ENCODE measurements at regions not wholly inside any gene's neighbourhood (a gene's known extent, or its start where the extent isn't known, plus 50 kb on each side); places are given as distances from the start of the nearest gene placed in this dataset.
"Not testable (repeated sequence)": the region's sequence is repeated elsewhere in the genome, so short reads cannot be mapped to it uniquely, and the experiment has no call there.

DNA sequence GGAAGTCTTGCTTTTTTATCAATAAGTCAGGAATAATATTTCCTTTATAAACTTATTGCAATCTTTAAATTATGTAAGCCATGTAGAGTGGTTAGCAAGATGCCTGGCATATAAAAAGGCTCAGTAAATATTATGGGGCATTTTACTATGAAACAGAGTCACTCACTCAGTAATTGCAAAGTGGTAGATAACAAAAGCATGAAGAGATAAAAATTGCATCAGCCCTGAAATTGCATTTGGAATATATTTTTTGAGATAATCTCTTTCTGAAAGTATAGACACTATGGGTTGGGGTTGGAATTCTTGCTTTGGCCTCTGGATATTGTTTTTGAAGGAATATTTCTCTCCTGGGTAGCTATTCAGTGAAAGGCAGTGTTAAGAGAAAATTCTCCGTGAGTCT is 188.6 kb downstream of the JRKL start:
- TF ChIP-seq, protein P1, sequence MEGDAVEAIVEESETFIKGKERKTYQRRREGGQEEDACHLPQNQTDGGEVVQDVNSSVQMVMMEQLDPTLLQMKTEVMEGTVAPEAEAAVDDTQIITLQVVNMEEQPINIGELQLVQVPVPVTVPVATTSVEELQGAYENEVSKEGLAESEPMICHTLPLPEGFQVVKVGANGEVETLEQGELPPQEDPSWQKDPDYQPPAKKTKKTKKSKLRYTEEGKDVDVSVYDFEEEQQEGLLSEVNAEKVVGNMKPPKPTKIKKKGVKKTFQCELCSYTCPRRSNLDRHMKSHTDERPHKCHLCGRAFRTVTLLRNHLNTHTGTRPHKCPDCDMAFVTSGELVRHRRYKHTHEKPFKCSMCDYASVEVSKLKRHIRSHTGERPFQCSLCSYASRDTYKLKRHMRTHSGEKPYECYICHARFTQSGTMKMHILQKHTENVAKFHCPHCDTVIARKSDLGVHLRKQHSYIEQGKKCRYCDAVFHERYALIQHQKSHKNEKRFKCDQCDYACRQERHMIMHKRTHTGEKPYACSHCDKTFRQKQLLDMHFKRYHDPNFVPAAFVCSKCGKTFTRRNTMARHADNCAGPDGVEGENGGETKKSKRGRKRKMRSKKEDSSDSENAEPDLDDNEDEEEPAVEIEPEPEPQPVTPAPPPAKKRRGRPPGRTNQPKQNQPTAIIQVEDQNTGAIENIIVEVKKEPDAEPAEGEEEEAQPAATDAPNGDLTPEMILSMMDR (IDR thresholded peaks at IDR 0.05; ENCODE audit: insufficient read depth in 1 of 2, low read depth in 1 of 2, low read length in 1 of 2, severe bottlenecking in 1 of 2, unreplicated experiment in 1 of 2), result no peak
- H3K4me3 Mint-ChIP-seq (ENCODE audit: unreplicated experiment), result no peak overlapping the region
- intact Hi-C loops (cut with micrococcal nuclease; ENCODE audit: unreplicated experiment), result no loop called here
- H3K4me1 Mint-ChIP-seq (ENCODE audit: low read depth, unreplicated experiment), result peaks cover 13% of the 10 kb centered on the region
- BruUV-seq (replicated peaks), result no TSS peak
- DNase-seq, result no peak
- Histone ChIP-seq H3K4me3 (ENCODE audit: low read depth, low read length) (no peak overlapping the region), H3K27me3 (replicated peaks; ENCODE audit: control insufficient read depth, insufficient read depth, low read length) (no peaks in the 10 kb centered on the region), H3K9me3 (no peaks in the 10 kb centered on the region), H3K4me1 (no peaks in the 10 kb centered on the region), H3K36me3 (ENCODE audit: control insufficient read depth, insufficient read depth, low read length) (no peaks in the 10 kb centered on the region)
- H3K36me3 Mint-ChIP-seq (ENCODE audit: insufficient read depth, unreplicated experiment), result no peaks in the 10 kb centered on the region
- H3K9me3 Mint-ChIP-seq (ENCODE audit: unreplicated experiment), result no peaks in the 10 kb centered on the region
- CTCF ChIA-PET, result no interaction called here
- no peaks in the 10 kb centered on the region for H3K27me3 Mint-ChIP-seq (ENCODE audit: insufficient read depth, unreplicated experiment)
- POLR2A ChIA-PET, result no interaction called here
- H3K27ac Mint-ChIP-seq (ENCODE audit: unreplicated experiment), result no peak overlapping the region

DNA sequence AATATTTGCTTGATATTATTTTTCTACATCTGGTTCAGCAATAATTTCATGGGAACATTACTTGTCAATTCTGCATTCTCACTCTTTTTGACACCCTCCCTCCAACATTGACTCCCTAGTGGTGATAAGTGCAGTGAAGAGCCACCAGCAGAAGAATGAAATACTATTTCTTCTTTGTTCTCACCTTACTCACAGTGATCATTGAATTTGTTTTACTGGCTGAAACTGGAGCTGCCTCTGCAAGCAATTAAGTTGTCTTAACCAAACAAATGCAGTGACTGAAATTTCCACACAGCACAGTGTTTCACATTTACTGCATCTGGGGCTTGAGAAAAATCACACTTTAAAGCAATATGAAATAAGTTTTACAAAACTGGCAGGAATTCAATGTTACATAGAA is 189.8 kb downstream of the JRKL start:
- H3K36me3 ChIP-seq (ENCODE audit: control insufficient read depth, insufficient read depth, low read length), result no peaks in the 10 kb centered on the region
- Mint-ChIP-seq H3K9me3 (ENCODE audit: unreplicated experiment) (no peaks in the 10 kb centered on the region), H3K4me3 (ENCODE audit: unreplicated experiment) (no peak overlapping the region), H3K27ac (ENCODE audit: unreplicated experiment) (no peak overlapping the region), H3K4me1 (ENCODE audit: low read depth, unreplicated experiment) (peaks cover 18% of the 10 kb centered on the region), H3K27me3 (ENCODE audit: insufficient read depth, unreplicated experiment) (no peaks in the 10 kb centered on the region), H3K36me3 (ENCODE audit: insufficient read depth, unreplicated experiment) (no peaks in the 10 kb centered on the region)
- BruUV-seq (replicated peaks), result no TSS peak
- TF ChIP-seq, protein P1 (IDR thresholded peaks at IDR 0.05; ENCODE audit: insufficient read depth in 1 of 2, low read depth in 1 of 2, low read length in 1 of 2, severe bottlenecking in 1 of 2, unreplicated experiment in 1 of 2), result no peak
- ChIA-PET CTCF (interaction anchor here (1.4 kb wide), 1 partner anchor 114 kb away, joined by 3 read pairs; no protein-coding TSS in a partner anchor), POLR2A (no interaction called here)
- no peaks in the 10 kb centered on the region for H3K4me1 ChIP-seq
- H3K27me3 ChIP-seq (replicated peaks; ENCODE audit: control insufficient read depth, insufficient read depth, low read length), result no peaks in the 10 kb centered on the region
- H3K9me3 ChIP-seq, result no peaks in the 10 kb centered on the region
- H3K4me3 ChIP-seq (ENCODE audit: low read depth, low read length), result no peak overlapping the region
- intact Hi-C loops (cut with micrococcal nuclease; ENCODE audit: unreplicated experiment), result no loop called here
- no peak for DNase-seq

DNA sequence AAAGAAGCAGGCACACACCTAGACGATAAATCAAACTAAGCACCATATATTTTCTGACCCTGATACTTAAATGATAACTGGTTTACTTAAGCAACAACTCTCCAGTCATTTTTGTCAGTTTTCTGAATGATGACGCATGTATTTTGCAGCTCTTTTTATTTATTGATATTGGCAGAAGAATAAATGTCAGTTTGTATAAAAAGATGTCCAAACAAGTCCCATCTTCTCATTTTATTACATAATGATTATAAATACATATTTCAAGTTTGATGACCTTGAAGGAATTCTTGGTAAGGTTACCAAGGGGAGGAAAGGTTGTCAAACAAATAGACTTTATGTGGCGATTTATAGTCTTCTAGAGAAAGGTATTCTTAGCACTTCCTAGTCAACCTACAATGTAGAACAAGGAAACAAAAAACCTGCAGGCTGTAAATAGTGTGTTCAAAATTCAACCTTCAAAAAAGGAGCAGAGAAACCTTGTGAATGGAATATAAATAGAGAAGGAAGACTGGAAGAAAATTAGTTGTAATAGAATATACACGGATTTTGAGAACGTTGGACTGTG is 190.7 kb downstream of the JRKL start:
- Histone ChIP-seq H3K4me3 (ENCODE audit: low read depth, low read length) (no peak overlapping the region), H3K9me3 (no peaks in the 10 kb centered on the region), H3K4me1 (peaks cover 2% of the 10 kb centered on the region), H3K27me3 (replicated peaks; ENCODE audit: control insufficient read depth, insufficient read depth, low read length) (no peaks in the 10 kb centered on the region), H3K36me3 (ENCODE audit: control insufficient read depth, insufficient read depth, low read length) (no peaks in the 10 kb centered on the region)
- H3K27ac Mint-ChIP-seq (ENCODE audit: unreplicated experiment), result no peak overlapping the region
- H3K27me3 Mint-ChIP-seq (ENCODE audit: insufficient read depth, unreplicated experiment), result no peaks in the 10 kb centered on the region
- intact Hi-C loops (cut with micrococcal nuclease; ENCODE audit: unreplicated experiment), result no loop called here
- no peaks in the 10 kb centered on the region for H3K9me3 Mint-ChIP-seq (ENCODE audit: unreplicated experiment)
- ChIA-PET POLR2A (no interaction called here), CTCF (no interaction called here)
- H3K36me3 Mint-ChIP-seq (ENCODE audit: insufficient read depth, unreplicated experiment), result no peaks in the 10 kb centered on the region
- DNase-seq, result no peak
- BruUV-seq (replicated peaks), result no TSS peak
- peaks cover 21% of the 10 kb centered on the region for H3K4me1 Mint-ChIP-seq (ENCODE audit: low read depth, unreplicated experiment)
- TF ChIP-seq, protein P1 (IDR thresholded peaks at IDR 0.05; ENCODE audit: insufficient read depth in 1 of 2, low read depth in 1 of 2, low read length in 1 of 2, severe bottlenecking in 1 of 2, unreplicated experiment in 1 of 2), result no peak
- H3K4me3 Mint-ChIP-seq (ENCODE audit: unreplicated experiment), result no peak overlapping the region

DNA sequence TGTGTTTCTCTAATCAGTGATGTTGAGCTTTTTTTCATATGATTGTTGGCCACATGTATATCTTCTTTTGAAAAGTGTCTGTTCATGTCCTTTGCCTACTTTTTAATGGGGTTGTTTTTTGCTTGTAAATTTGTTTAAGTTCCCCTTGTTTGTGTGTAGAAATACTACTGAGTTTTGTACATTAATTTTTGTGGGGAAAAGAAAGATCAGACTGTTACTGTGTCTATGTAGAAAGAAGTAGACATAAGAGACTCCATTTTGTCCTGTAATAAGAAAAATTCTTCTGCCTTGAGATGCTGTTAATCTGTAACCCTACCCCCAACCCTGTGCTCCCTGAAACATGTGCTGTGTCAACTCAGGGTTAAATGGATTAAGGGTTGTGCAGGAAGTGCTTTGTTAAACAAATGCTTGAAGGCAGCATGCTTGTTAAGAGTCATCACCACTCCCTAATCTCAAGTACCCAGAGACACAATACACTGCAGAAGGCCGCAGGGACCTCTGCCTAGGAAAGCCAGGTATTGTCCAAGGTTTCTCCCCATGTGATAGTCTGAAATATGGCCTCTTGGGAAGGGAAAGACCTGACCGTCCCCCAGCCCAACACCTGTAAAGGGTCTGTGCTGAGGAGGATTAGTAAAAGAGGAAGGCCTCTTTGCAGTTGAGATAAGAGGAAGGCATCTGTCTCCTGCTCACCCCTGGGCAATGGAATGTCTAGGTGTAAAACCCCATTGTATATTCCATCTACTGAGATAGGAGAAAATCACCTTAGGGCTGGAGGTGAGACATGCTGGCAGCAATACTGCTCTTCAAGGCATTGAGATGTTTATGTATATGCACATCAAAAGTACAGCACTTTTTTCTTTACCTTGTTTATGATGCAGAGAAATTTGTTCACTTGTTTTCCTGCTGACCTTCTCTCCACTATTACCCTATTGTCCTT is 196.4 kb downstream of the JRKL start:
- Mint-ChIP-seq H3K27ac (ENCODE audit: unreplicated experiment) (peak overlapping the region; percentile 38), H3K4me1 (ENCODE audit: low read depth, unreplicated experiment) (peaks cover 45% of the 10 kb centered on the region), H3K9me3 (ENCODE audit: unreplicated experiment) (peaks cover 24% of the 10 kb centered on the region)
- peaks cover 19% of the 10 kb centered on the region for H3K4me1 ChIP-seq
- H3K27me3 ChIP-seq (replicated peaks; ENCODE audit: control insufficient read depth, insufficient read depth, low read length); BruUV-seq (replicated peaks); POLR2A ChIA-PET; H3K36me3 Mint-ChIP-seq (ENCODE audit: insufficient read depth, unreplicated experiment); H3K4me3 Mint-ChIP-seq (ENCODE audit: unreplicated experiment); CTCF ChIA-PET; H3K36me3 ChIP-seq (ENCODE audit: control insufficient read depth, insufficient read depth, low read length); H3K4me3 ChIP-seq (ENCODE audit: low read depth, low read length); H3K27me3 Mint-ChIP-seq (ENCODE audit: insufficient read depth, unreplicated experiment); H3K9me3 ChIP-seq: not testable (repeated sequence)
- DNase-seq, result peak; percentile 52 to 66
- intact Hi-C loops (cut with micrococcal nuclease; ENCODE audit: unreplicated experiment), result loop anchor here (1.0 kb wide), 1 partner anchor 55 kb away; no protein-coding TSS in a partner anchor

DNA sequence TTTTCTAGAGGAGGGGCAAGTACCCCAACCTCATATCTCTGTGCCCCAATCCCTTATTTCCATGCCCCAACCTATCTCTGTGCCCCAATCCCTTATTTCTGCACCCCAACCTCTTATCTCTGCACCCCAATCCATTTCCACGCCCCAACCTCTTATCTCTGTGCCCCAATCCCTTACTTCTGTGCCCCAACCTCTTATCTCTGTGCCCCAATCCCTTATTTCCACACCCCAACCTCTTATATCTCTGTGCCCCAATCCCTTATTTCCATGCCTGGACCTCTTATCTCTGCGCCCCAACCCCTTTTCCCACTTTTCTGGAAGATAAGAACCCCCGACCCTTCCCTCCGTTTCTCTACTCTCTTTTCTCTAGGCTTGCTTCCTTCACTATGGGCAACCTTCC is 199.0 kb downstream of the JRKL start:
- peaks cover 45% of the 10 kb centered on the region for H3K4me1 Mint-ChIP-seq (ENCODE audit: low read depth, unreplicated experiment)
- peaks cover 32% of the 10 kb centered on the region for H3K9me3 Mint-ChIP-seq (ENCODE audit: unreplicated experiment)
- not testable (repeated sequence) for H3K4me3 Mint-ChIP-seq (ENCODE audit: unreplicated experiment)

More for the DNA sequence above, 199.0 kb downstream of the JRKL start:
- intact Hi-C loops (cut with micrococcal nuclease; ENCODE audit: unreplicated experiment); POLR2A ChIA-PET; H3K36me3 Mint-ChIP-seq (ENCODE audit: insufficient read depth, unreplicated experiment); H3K27me3 Mint-ChIP-seq (ENCODE audit: insufficient read depth, unreplicated experiment); DNase-seq; H3K4me3 ChIP-seq (ENCODE audit: low read depth, low read length); H3K9me3 ChIP-seq; CTCF ChIA-PET; BruUV-seq (replicated peaks); H3K36me3 ChIP-seq (ENCODE audit: control insufficient read depth, insufficient read depth, low read length); H3K27me3 ChIP-seq (replicated peaks; ENCODE audit: control insufficient read depth, insufficient read depth, low read length): not testable (repeated sequence)
- H3K27ac Mint-ChIP-seq (ENCODE audit: unreplicated experiment), result peak overlapping the region; percentile 34
- peaks cover 19% of the 10 kb centered on the region for H3K4me1 ChIP-seq
